PC-3 (cell line): ENCODE measurements at regions not wholly inside any gene's neighbourhood (a gene's known extent, or its start where the extent isn't known, plus 50 kb on each side); places are given as distances from the start of the nearest gene placed in this dataset.

Experiments used
- ATAC-seq: fragments of 200-7000 bp; cut with Tn5 transposase; 2 replicates; pipeline ENCODE4 v1.9.1; 2020; ENCODE audit warnings: mild to moderate bottlenecking, moderate library complexity
- BruUV-seq: library from RNA; stranded (reverse); fragments of 400-500 nt; replicated peaks from 2 replicates; lab custom pipeline; 2021; lab: Mats Ljungman, UMichigan
- CTCF ChIA-PET: fragments of 300-600 bp; sonication (Branson Sonifier 250); formaldehyde crosslinking; loops from one replicate; lab custom pipeline; 2022; ENCODE audit warnings: antibody characterized with exemption; lab: Charles Lee
- POLR2A ChIA-PET: fragments of 300-600 bp; sonication (Branson Sonifier 250); formaldehyde crosslinking; loops from one replicate; lab custom pipeline; 2022; ENCODE audit warnings: antibody characterized with exemption; ENCODE audit not compliant: unreplicated experiment; lab: Charles Lee
- DNase-seq: peaks from one replicate; pipeline ENCODE4 v3.0.0-alpha.2; 2015
- H2AFZ ChIP-seq: fragments of 300-600 bp; sonication (generic); 2 replicates; pipeline ENCODE4 v1.6.0; 2016; ENCODE audit warnings: antibody characterized with exemption, low read length
- H3F3A ChIP-seq: fragments of 300-600 bp; sonication (generic); one replicate; pipeline ENCODE4 v1.6.0; 2017; ENCODE audit warnings: antibody characterized with exemption, low read length, control low read depth, mild to moderate bottlenecking; ENCODE audit not compliant: unreplicated experiment
- H3K27ac ChIP-seq: fragments of 300-600 bp; sonication (generic); 2 replicates; pipeline ENCODE4 v1.5.1; 2016; ENCODE audit warnings: mild to moderate bottlenecking, low read length
- H3K27me3 ChIP-seq: fragments of 300-600 bp; sonication (generic); 2 replicates; pipeline ENCODE4 v1.6.1; 2016; ENCODE audit warnings: low read length, mixed read lengths
- H3K36me3 ChIP-seq: fragments of 300-600 bp; sonication (generic); 2 replicates; pipeline ENCODE4 v1.6.1; 2016; ENCODE audit warnings: low read depth, mixed run types, low read length, mixed read lengths
- H3K4me1 ChIP-seq: fragments of 300-600 bp; sonication (generic); 2 replicates; pipeline ENCODE4 v1.5.1; 2016; ENCODE audit warnings: low read length; ENCODE audit not compliant: insufficient read depth
- H3K4me2 ChIP-seq: fragments of 300-600 bp; sonication (generic); 2 replicates; pipeline ENCODE4 v1.6.0; 2016; ENCODE audit warnings: low read length
- H3K4me3 ChIP-seq: fragments of 300-600 bp; sonication (generic); 2 replicates; pipeline ENCODE4 v1.5.1; 2016; ENCODE audit warnings: mild to moderate bottlenecking, low read length, mixed read lengths
- H3K79me2 ChIP-seq: fragments of 300-600 bp; sonication (generic); 2 replicates; pipeline ENCODE4 v1.6.1; 2017; ENCODE audit warnings: low read length, mixed read lengths
- H3K9ac ChIP-seq: fragments of 300-600 bp; sonication (generic); 2 replicates; pipeline ENCODE4 v1.6.0; 2016; ENCODE audit warnings: mild to moderate bottlenecking, low read length
- H3K9me2 ChIP-seq: fragments of 300-600 bp; sonication (generic); replicated peaks from 2 replicates; pipeline ENCODE4 v1.6.1; 2016; ENCODE audit warnings: mixed run types, low read length, mixed read lengths
- H3K9me3 ChIP-seq: fragments of 300-600 bp; sonication (generic); 2 replicates; pipeline ENCODE4 v1.6.1; 2016; ENCODE audit warnings: low read length, mixed read lengths
- H4K20me1 ChIP-seq: fragments of 300-600 bp; sonication (generic); 2 replicates; pipeline ENCODE4 v1.6.1; 2016; ENCODE audit warnings: low read length, mixed read lengths
- EZH2 ChIP-seq: fragments of 300-600 bp; sonication (generic); IDR thresholded peaks from one replicate; pipeline ENCODE4 v1.6.1; 2017; ENCODE audit warnings: antibody characterized with exemption, mild to moderate bottlenecking, low read length; ENCODE audit not compliant: unreplicated experiment
- EZH2phosphoT487 ChIP-seq: fragments of 300-600 bp; sonication (generic); IDR thresholded peaks from 2 replicates; pipeline ENCODE4 v1.6.1; 2018; ENCODE audit warnings: mild to moderate bottlenecking, antibody characterized with exemption, low read length, borderline replicate concordance
- intact Hi-C: fragments of 100-400 bp; cut with micrococcal nuclease; formaldehyde crosslinking; loops from 2 replicates; pipeline ENCODE4 v1.9.0; 2023
- TF ChIP-seq, protein P1 (sequence below): fragments of 300-600 bp; sonication (generic); conservative IDR thresholded peaks from 2 replicates; pipeline ENCODE4 v1.5.1; 2017; ENCODE audit warnings: antibody characterized with exemption, low read depth, mild to moderate bottlenecking, low read length

DNA sequence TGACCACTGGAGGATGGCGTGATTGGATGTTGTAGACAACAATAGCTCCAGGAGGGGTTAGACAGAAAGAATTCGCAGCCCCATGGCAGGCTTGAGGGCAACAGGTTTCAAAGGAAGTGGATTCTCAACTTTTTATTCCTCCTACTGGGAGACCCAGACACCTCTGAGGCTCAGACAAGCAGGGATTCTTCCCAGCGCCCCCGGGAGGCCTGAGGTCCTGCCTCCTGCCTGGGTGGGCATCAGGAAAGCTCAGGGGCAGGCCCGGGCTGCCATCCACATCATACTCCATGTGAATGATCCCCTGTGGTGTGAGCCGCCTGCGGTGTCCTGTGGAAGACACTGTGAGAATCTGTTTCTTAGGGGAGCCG lies 203.5 kb downstream of the CYP26B1 start:
- TF ChIP-seq, protein P1, sequence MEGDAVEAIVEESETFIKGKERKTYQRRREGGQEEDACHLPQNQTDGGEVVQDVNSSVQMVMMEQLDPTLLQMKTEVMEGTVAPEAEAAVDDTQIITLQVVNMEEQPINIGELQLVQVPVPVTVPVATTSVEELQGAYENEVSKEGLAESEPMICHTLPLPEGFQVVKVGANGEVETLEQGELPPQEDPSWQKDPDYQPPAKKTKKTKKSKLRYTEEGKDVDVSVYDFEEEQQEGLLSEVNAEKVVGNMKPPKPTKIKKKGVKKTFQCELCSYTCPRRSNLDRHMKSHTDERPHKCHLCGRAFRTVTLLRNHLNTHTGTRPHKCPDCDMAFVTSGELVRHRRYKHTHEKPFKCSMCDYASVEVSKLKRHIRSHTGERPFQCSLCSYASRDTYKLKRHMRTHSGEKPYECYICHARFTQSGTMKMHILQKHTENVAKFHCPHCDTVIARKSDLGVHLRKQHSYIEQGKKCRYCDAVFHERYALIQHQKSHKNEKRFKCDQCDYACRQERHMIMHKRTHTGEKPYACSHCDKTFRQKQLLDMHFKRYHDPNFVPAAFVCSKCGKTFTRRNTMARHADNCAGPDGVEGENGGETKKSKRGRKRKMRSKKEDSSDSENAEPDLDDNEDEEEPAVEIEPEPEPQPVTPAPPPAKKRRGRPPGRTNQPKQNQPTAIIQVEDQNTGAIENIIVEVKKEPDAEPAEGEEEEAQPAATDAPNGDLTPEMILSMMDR = no peak
- TF ChIP-seq EZH2phosphoT487 = no peak
- no peak for TF ChIP-seq EZH2
- ChIA-PET POLR2A (no interaction called here), CTCF (no interaction called here)
- H4K20me1 ChIP-seq = no peaks in the 10 kb centered on the region
- no TSS peak for BruUV-seq
- DNase-seq (no peak), ATAC-seq (no peak)
- no peak overlapping the region for H3K27ac ChIP-seq
- H3K4me2 ChIP-seq = no peak overlapping the region
- no peaks in the 10 kb centered on the region for H3K79me2 ChIP-seq
- intact Hi-C loops = no loop called here
- H3K9me2 ChIP-seq = no peaks in the 10 kb centered on the region
- H3K36me3 ChIP-seq = no peaks in the 10 kb centered on the region
- H3K9me3 ChIP-seq = no peaks in the 10 kb centered on the region
- H3K27me3 ChIP-seq = no peaks in the 10 kb centered on the region
- H3K9ac ChIP-seq = no peak overlapping the region
- no peak overlapping the region for H2AFZ ChIP-seq
- no peaks in the 10 kb centered on the region for H3K4me1 ChIP-seq
- H3F3A ChIP-seq = no peaks in the 10 kb centered on the region
- H3K4me3 ChIP-seq = no peak overlapping the region

DNA sequence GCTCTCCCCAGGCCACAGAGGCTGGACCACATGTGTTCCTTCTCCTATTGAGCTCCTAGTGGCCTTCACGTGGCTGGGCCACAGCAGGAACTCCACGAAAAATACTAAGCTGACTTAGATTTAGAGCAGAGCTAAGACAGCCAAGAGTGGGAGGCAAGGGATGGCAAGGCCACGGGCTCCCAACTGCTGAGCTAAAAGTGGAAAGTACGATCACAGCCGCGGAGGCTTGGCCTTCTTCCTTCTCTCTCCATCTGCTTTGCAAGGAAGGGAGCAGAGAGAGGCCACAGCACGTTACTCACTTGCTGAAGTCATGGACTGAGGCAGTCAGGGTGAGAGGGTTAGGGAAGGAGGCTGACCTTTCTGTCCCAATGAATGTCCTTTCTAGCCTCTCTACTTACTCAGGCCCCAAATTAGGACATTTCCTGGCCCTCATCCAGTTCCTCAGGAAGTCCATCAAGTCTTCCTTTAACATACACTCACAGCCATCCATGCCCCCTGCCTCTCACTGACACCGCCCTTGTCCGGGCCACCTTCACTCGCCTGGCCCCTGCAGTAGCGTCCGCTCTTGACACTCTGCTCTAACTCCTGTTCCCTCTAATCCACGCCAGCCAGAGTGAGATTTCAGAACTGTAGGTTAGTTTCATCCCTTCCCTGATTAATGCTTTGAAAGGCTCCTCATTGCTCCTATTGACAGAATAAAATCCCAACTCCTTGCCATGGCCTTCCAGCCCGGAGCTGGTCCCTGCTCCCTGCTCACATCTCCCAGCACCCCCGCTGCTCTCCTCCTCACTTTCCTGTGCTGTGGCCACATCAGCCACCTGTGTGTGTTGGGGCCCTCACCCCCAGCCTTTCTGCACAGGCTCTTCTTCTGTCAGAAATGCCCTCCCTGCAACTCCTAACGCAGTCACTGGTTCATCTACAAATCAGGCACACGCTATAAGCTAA lies 204.2 kb downstream of the CYP26B1 start:
- intact Hi-C loops = no loop called here
- ChIA-PET POLR2A (no interaction called here), CTCF (no interaction called here)
- ATAC-seq (no peak), DNase-seq (no peak)
- no peaks in the 10 kb centered on the region for H3K36me3 ChIP-seq
- H3K79me2 ChIP-seq = no peaks in the 10 kb centered on the region
- no peaks in the 10 kb centered on the region for H3K4me1 ChIP-seq
- no peak overlapping the region for H2AFZ ChIP-seq
- H3K4me3 ChIP-seq = no peak overlapping the region
- H4K20me1 ChIP-seq = no peaks in the 10 kb centered on the region
- no peaks in the 10 kb centered on the region for H3K9me2 ChIP-seq
- H3K9me3 ChIP-seq = no peaks in the 10 kb centered on the region
- H3K9ac ChIP-seq = no peak overlapping the region
- H3K27ac ChIP-seq = no peak overlapping the region
- BruUV-seq = no TSS peak
- no peak for TF ChIP-seq EZH2phosphoT487
- no peak for TF ChIP-seq EZH2
- TF ChIP-seq, protein P1 = no peak
- H3F3A ChIP-seq = no peaks in the 10 kb centered on the region
- H3K27me3 ChIP-seq = no peaks in the 10 kb centered on the region
- H3K4me2 ChIP-seq = no peak overlapping the region

DNA sequence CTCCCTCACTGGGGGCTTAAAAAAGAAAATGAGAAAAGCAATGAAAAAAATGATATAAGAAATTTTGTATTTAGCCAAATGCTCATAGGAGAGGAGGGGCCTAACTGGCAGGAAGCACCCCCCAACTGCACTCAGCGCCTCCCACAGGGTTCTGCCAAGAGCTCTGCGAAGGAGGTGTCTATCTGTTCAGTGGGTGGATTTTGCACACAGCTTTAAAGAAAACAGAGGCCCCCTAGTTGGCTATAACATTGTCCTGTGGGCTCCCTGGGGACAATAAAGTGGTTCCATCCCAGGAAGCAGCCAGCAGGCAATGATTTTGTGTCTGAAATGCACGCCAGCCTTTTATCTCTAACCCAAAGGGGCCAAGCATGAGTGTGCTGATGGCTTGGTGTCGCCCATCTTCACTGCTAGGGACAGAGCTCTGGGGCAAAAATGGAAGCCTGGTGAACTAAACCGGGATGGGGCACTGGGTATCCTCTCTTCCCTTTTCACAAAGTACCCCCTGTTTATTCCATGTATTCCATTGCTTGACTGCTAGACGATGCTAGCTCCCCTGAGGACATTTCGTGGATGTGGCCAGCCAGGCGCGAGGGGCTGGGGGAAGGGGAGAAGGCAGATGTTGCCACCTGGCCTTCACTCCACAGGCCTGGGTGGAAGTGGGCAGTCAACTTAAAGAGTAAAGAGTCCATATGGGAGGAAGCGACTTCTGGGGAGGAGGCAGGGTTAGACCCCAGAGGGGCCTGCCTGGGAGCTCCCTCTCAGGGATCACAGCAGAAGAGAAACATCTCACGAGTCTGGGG lies 205.7 kb downstream of the CYP26B1 start:
- H3K9me3 ChIP-seq = no peaks in the 10 kb centered on the region
- ChIA-PET POLR2A (no interaction called here), CTCF (no interaction called here)
- no TSS peak for BruUV-seq
- H3K79me2 ChIP-seq = no peaks in the 10 kb centered on the region
- H4K20me1 ChIP-seq = no peaks in the 10 kb centered on the region
- no peak overlapping the region for H3K9ac ChIP-seq
- intact Hi-C loops = no loop called here
- H3K4me1 ChIP-seq = no peaks in the 10 kb centered on the region
- no peaks in the 10 kb centered on the region for H3K27me3 ChIP-seq
- no peaks in the 10 kb centered on the region for H3F3A ChIP-seq
- no peak overlapping the region for H3K4me2 ChIP-seq
- H3K27ac ChIP-seq = no peak overlapping the region
- H3K4me3 ChIP-seq = no peak overlapping the region
- TF ChIP-seq, protein P1 = no peak
- TF ChIP-seq EZH2 (no peak), EZH2phosphoT487 (no peak)
- ATAC-seq (no peak), DNase-seq (no peak)
- no peaks in the 10 kb centered on the region for H3K9me2 ChIP-seq
- H2AFZ ChIP-seq = no peak overlapping the region
- no peaks in the 10 kb centered on the region for H3K36me3 ChIP-seq
